Adrenal gland (tissue), 9 donors: ENCODE measurements at regions not wholly inside any gene's neighbourhood (a gene's known extent, or its start where the extent isn't known, plus 50 kb on each side); places are given as distances from the start of the nearest gene placed in this dataset.

Experiments used
- DNase-seq, 7 donors: peaks; one replicate each; pipeline ENCODE4 v3.0.0-alpha.2; 2019 to 2020
- H3K27ac ChIP-seq, 5 donors: fragments of 200-600 bp; sonication (generic) in 4 of 5; 1 replicate in 3 of 5; 2 replicates in 2 of 5; pipeline versions ENCODE4 v1.5.1 to v1.8.0; 2016 to 2020; ENCODE audit warnings: mild to moderate bottlenecking in 1 of 5
- H3K27me3 ChIP-seq: fragments of 200-600 bp; 2 replicates; pipeline ENCODE4 v1.8.0; 2021
- H3K36me3 ChIP-seq, 2 donors: fragments of 200-600 bp; replicated peaks in 1 of 2; 1 replicate in 1 of 2; 2 replicates in 1 of 2; pipeline versions ENCODE4 v1.5.1 to v1.8.0; 2018 to 2022
- H3K4me1 ChIP-seq, 2 donors: fragments of 200-600 bp; replicated peaks in 1 of 2; 1 replicate in 1 of 2; 2 replicates in 1 of 2; pipeline versions ENCODE4 v1.5.1 to v1.8.0; 2018 to 2021
- H3K4me3 ChIP-seq, 4 donors: fragments of 200-600 bp; sonication (generic) in 3 of 4; one replicate each; pipeline ENCODE4 v1.5.1; 2016 to 2018
- H3K9me3 ChIP-seq, 3 donors: fragments of 200-600 bp; sonication (generic) in 1 of 3; replicated peaks in 1 of 3; 1 replicate in 2 of 3; 2 replicates in 1 of 3; pipeline versions ENCODE4 v1.5.1 to v1.8.0; 2016 to 2021
- CTCF ChIP-seq, 6 experiments: fragments of 450-650 bp in 4 of 6; fragments of 200-600 bp in 2 of 6; sonication (generic) in 1 of 6; IDR thresholded peaks; 1 replicate in 5 of 6; 2 replicates in 1 of 6; pipeline versions ENCODE4 v1.5.1 to v1.8.0; 2016 to 2021; ENCODE audit warnings: antibody characterized with exemption in 6 of 6, mild to moderate bottlenecking in 2 of 6, moderate library complexity in 1 of 6
- POLR2A ChIP-seq, 2 donors: fragments of 450-650 bp; IDR thresholded peaks; one replicate each; pipeline ENCODE4 v1.6.1; 2017; ENCODE audit warnings: antibody characterized with exemption in 2 of 2, mild to moderate bottlenecking in 2 of 2, moderate library complexity in 1 of 2
- WGBS, 4 donors: extraction: QIAGEN DNeasy Blood & Tissue Kit in 2 of 4; methylation state at CpG; one replicate each; pipeline versions ENCODE4 v1.1.5 to v1.1.7; 2013 to 2017; 5-methylcytosine and 5-hydroxymethylcytosine counted together
- intact Hi-C, 2 donors: fragments of 100-400 bp; cut with DNase I; formaldehyde crosslinking; loops; one replicate each; pipeline versions ENCODE4 v1.14.1 to v1.15.0; 2022 to 2023
- donor health status: healthy with polysubstance abuse.
- donor health status: Bipolar disorder and iron deficiency.
- donor health status: DM: yes; HTN: yes; CAD: no.
- donor health status: DM: no; HTN: no; CAD: no.
- donor health status: DM: no; HTN: no; CAD: no.

- 12 to 20% (median 13%) methylated on average over 9 to 20 of the region's 20 CpGs for WGBS, 4 donors
- intact Hi-C loops = loop anchor here (2.0 to 10.0 kb wide), 3 partner anchors 40 to 172 kb away; no protein-coding TSS in a partner anchor
- Histone ChIP-seq H3K36me3 (no peaks in the 10 kb centered on the region), H3K4me3 (no peak overlapping the region), H3K9me3 (no peaks in the 10 kb centered on the region), H3K27ac (no peak overlapping the region), H3K4me1 (peaks cover 0 to 4% of the 10 kb centered on the region in 2 donors), H3K27me3 (peaks cover 14% of the 10 kb centered on the region)
- peak; percentile 74 to 89 (median 85) for DNase-seq
- TF ChIP-seq CTCF (IDR thresholded peaks at IDR 0.05) = peak; percentile 70 to 86 (median 82)
- TF ChIP-seq POLR2A (IDR thresholded peaks at IDR 0.05) = no peak
Observed at GRCh38 chr6:30396833-30397479, 52.0 kb downstream of the RPP21 start.

- no peaks in the 10 kb centered on the region for H3K36me3 ChIP-seq
- TF ChIP-seq CTCF (IDR thresholded peaks at IDR 0.05) (no peak), POLR2A (IDR thresholded peaks at IDR 0.05) (no peak)
- H3K27ac ChIP-seq = no peak overlapping the region
- 61 to 71% (median 65%) methylated on average over 3 of the region's 3 CpGs for WGBS, 4 donors
- no peaks in the 10 kb centered on the region for H3K9me3 ChIP-seq
- intact Hi-C loops = loop anchor here (2.0 to 10.0 kb wide), 3 partner anchors 41 to 173 kb away; no protein-coding TSS in a partner anchor
- DNase-seq = no peak
- peaks cover 8% of the 10 kb centered on the region for H3K27me3 ChIP-seq
- no peak overlapping the region for H3K4me3 ChIP-seq
- peaks cover 0 to 4% of the 10 kb centered on the region in 2 donors for H3K4me1 ChIP-seq
Observed at GRCh38 chr6:30397697-30398096, 52.7 kb downstream of the RPP21 start.

GRCh38 chr6:30399390-30400058 is 54.6 kb downstream of the RPP21 start:
- Histone ChIP-seq H3K27me3 (peaks cover 11% of the 10 kb centered on the region), H3K9me3 (no peaks in the 10 kb centered on the region), H3K36me3 (no peaks in the 10 kb centered on the region), H3K27ac (no peak overlapping the region), H3K4me1 (peaks cover 0 to 4% of the 10 kb centered on the region in 2 donors), H3K4me3 (no peak overlapping the region)
- 88 to 95% (median 91%) methylated on average over 2 of the region's 2 CpGs for WGBS, 4 donors
- no peak for TF ChIP-seq CTCF (IDR thresholded peaks at IDR 0.05)
- intact Hi-C loops = loop anchor here (5.0 to 10.0 kb wide), 2 partner anchors 162 to 175 kb away; no protein-coding TSS in a partner anchor
- DNase-seq = no peak

- Histone ChIP-seq H3K4me1 (no peaks in the 10 kb centered on the region), H3K9me3 (no peaks in the 10 kb centered on the region), H3K36me3 (no peaks in the 10 kb centered on the region), H3K4me3 (no peak overlapping the region), H3K27me3 (peaks cover 6% of the 10 kb centered on the region), H3K27ac (no peak overlapping the region)
- no peak for DNase-seq
- 61 to 76% (median 75%) methylated on average over 2 of the region's 2 CpGs for WGBS, 4 donors
- intact Hi-C loops = no loop called here
- TF ChIP-seq CTCF (IDR thresholded peaks at IDR 0.05) (no peak), POLR2A (IDR thresholded peaks at IDR 0.05) (no peak)
Observed at GRCh38 chr6:30405934-30406333, 61.0 kb downstream of the RPP21 start.
